ENCODE measurements at regions not wholly inside any gene's neighbourhood (a gene's known extent, or its start where the extent isn't known, plus 50 kb on each side); places are given as distances from the start of the nearest gene placed in this dataset.

DNA sequence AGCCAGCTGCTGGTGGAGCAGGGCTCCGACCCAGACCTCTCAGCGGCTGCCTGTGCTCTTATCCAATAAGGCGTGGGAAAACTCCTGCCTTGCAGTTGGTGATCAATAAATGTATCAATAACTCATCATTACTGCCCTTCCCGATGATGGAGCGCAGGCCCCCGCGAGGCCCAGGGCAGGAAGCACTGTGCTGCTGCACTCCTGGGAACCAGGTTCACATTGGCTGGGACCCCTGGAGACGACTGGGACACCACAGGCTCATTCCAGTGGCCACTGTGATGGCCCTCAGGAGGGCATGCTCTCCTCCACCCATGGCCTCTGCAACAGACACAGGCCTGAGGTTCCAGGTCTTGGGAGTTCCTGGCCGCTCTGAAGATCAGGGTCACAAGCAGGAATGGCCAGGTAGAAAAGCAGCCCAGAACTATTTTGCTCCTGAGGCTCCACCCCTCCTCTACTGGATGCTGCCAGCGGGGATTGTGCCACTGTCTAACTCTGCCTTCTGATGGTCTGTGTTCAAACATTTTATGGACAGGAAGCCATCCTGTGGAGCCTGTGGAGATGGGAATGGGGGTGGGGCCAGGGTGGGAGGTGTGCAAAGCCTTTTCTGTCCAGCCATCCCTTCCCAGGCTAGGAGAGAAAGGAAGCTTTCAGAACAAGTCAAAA is 287.4 kb upstream of the ZMIZ1 start:
- TF ChIP-seq, protein P1, sequence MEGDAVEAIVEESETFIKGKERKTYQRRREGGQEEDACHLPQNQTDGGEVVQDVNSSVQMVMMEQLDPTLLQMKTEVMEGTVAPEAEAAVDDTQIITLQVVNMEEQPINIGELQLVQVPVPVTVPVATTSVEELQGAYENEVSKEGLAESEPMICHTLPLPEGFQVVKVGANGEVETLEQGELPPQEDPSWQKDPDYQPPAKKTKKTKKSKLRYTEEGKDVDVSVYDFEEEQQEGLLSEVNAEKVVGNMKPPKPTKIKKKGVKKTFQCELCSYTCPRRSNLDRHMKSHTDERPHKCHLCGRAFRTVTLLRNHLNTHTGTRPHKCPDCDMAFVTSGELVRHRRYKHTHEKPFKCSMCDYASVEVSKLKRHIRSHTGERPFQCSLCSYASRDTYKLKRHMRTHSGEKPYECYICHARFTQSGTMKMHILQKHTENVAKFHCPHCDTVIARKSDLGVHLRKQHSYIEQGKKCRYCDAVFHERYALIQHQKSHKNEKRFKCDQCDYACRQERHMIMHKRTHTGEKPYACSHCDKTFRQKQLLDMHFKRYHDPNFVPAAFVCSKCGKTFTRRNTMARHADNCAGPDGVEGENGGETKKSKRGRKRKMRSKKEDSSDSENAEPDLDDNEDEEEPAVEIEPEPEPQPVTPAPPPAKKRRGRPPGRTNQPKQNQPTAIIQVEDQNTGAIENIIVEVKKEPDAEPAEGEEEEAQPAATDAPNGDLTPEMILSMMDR (IDR thresholded peaks at IDR 0.05) = no peak
- no peak for TF ChIP-seq EZH2 (IDR thresholded peaks at IDR 0.05; ENCODE audit: borderline replicate concordance, insufficient read depth, low read depth, low read length, poor library complexity, severe bottlenecking)
